ENCODE measurements at regions not wholly inside any gene's neighbourhood (a gene's known extent, or its start where the extent isn't known, plus 50 kb on each side); places are given as distances from the start of the nearest gene placed in this dataset.

- in situ Hi-C loops (cut with MboI; ENCODE audit: low sequenced_read_pairs): no loop called here
These were observed 396.5 kb downstream of the ANXA1 start for GRCh38 chr9:73548201-73548600.

GRCh38 chr9:73549991-73550390 is 398.3 kb downstream of the ANXA1 start:
- in situ Hi-C loops (cut with MboI; ENCODE audit: low sequenced_read_pairs): no loop called here

DNA sequence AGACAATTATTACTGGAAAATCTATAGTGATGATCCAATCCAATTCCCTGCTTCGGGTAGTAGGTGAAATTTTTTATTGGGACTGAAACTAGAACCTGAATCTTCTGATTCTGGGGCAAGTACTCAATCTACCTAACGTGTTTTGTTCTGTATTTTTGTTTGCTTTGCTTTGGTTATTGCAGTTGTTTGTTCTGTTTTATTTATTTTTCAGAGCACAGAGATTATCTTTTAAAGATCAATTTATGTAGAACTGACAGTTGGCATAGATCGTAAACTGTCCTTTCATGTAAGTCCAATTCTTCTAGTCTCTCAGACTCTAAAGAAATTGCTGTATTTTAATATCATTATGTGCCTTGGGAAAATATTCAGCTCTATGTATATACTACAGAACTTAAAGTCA is 401.6 kb downstream of the ANXA1 start:
- in situ Hi-C loops (cut with MboI; ENCODE audit: low sequenced_read_pairs): no loop called here

DNA sequence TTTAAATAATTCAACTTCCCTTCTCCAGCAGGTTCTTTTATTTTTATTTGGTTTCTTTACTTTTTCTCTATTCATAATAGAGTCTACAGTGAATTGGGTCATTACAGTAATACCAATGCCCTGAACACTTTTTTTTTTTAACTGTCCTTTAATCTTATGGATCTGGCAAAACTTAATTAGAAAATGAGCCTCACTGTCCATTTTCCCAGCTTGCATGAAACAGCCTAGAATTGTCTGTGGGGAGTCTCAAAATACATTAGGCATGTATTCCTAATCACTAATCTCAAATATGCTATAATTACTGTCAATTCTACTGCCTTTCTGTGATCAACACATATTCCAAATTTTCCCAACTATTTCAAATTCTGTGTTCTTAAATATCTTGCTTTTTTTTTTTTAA is 406.8 kb downstream of the ANXA1 start:
- in situ Hi-C loops (cut with MboI; ENCODE audit: low sequenced_read_pairs): no loop called here

- in situ Hi-C loops (cut with MboI; ENCODE audit: low sequenced_read_pairs): no loop called here
These were observed 413.4 kb downstream of the ANXA1 start for GRCh38 chr9:73565026-73565425.

DNA sequence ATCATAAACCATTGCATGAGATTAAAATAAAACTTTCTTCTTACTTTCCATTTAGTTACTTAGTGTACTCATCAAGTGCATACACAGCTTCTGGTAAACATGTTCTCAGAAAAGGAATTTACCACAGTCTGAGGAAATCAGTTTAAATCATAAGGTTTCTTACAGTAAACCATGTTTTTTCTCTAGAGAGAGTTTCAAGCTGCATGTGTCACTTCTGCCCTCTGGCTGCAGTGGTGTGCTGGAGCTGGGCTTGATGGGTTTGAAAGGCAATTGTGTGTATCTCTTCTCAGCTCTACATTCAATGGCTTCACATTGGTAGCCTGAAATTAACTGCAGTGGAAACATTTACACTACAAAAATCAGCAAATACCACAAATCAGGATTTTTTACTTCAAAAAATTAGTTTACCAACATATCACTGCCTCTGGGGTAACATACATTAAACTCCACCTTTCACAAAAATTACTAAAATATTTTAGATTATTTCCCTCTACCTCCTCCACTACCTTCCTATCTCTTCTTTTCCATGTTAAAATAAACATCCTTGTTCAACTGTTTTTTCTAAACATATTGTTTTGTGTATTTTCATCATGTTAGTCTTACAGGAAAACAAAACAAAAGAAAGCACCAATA is 414.3 kb downstream of the ANXA1 start:
- in situ Hi-C loops (cut with MboI; ENCODE audit: low sequenced_read_pairs): no loop called here

GRCh38 chr9:73566627-73567026 is 415.0 kb downstream of the ANXA1 start:
- in situ Hi-C loops (cut with MboI; ENCODE audit: low sequenced_read_pairs): no loop called here

GRCh38 chr9:73573235-73573634 is 421.6 kb downstream of the ANXA1 start:
- in situ Hi-C loops (cut with MboI; ENCODE audit: low sequenced_read_pairs): no loop called here

- in situ Hi-C loops (cut with MboI; ENCODE audit: low sequenced_read_pairs): loop anchor here (25.0 kb wide), 1 partner anchor 88 kb away; no protein-coding TSS in a partner anchor
These were observed 423.7 kb downstream of the ANXA1 start for GRCh38 chr9:73575101-73576060.

GRCh38 chr9:73577848-73578247 is 426.2 kb downstream of the ANXA1 start:
- in situ Hi-C loops (cut with MboI; ENCODE audit: low sequenced_read_pairs): loop anchor here (25.0 kb wide), 1 partner anchor 91 kb away; no protein-coding TSS in a partner anchor

DNA sequence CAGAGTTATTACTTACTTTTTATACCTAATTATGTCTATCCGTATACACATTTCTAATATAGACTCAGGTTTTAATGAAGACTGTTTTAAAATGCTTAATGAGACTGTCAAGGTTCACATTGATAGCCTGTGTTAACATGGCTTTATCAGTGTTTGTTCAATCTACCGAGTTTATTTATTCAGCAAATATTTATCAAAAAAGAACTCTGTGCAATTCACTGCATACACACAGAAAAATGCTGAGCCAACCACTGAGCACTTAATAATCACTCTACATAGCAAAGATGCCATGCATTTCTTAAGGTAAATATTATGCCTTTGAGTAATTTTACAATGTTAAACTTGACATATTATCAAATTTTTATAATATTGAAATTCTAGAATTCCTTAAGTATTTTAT is 428.2 kb downstream of the ANXA1 start:
- in situ Hi-C loops (cut with MboI; ENCODE audit: low sequenced_read_pairs): loop anchor here (25.0 kb wide), 1 partner anchor 93 kb away; no protein-coding TSS in a partner anchor

DNA sequence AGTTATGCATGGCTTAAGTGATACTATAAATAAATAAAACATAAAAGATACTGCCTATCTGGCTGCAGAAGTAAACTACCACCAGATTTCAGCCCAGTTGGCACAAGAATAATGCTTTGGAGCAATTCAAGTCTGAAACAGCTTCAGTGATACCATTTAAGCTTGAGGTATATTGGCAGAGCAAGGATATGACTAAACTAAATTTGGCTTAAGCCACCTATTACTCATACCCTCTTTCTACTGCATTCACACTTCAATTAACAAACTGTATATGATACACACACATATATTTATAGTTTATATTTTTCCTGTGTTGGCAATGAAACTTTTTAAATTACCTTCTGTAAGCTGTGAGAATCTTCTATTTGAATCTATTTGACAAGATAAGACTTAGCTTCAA is 431.9 kb downstream of the ANXA1 start:
- in situ Hi-C loops (cut with MboI; ENCODE audit: low sequenced_read_pairs): loop anchor here (25.0 kb wide), 1 partner anchor 96 kb away; no protein-coding TSS in a partner anchor

GRCh38 chr9:73595036-73595545 is 443.4 kb downstream of the ANXA1 start:
- in situ Hi-C loops (cut with MboI; ENCODE audit: low sequenced_read_pairs): loop anchor here (25.0 kb wide), 1 partner anchor 108 kb away; no protein-coding TSS in a partner anchor

DNA sequence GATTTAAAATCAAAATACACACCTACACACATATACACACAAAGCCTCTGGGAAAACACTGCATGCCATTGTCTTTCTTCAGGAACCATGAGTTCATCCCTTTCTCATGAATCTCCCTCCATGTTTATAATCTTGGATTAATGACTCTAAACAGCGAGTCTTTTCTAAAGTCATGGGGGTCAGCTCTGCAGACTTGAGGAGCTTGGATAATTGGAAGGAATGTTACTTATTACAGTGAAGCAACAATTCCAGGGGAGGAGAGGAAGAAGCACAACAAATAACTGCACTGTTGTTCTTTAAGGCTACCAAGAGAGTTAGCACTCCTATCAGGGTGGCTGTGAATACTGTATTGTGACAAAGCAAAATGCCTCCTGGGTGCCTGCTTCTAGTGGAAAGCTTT is 444.7 kb downstream of the ANXA1 start:
- in situ Hi-C loops (cut with MboI; ENCODE audit: low sequenced_read_pairs): loop anchor here (25.0 kb wide), 1 partner anchor 109 kb away; no protein-coding TSS in a partner anchor

DNA sequence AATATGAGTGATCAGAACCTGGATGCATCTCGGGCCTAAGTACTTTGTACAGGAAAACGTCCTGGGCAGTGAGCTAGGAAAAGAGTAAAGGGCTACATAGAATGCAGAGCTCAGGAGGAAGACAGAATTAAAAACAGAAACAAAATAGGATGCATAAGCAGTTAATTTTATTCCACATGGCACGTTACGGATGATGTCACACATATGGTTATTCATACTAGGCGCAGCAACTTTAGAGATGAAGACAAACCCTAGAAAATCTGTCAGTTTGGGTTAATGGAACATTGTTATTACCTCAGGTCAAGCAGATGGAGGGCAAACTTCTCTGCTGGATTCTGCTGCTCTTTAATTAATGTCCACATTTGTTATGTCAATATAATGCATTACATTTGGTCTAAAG is 445.4 kb downstream of the ANXA1 start:
- in situ Hi-C loops (cut with MboI; ENCODE audit: low sequenced_read_pairs): loop anchor here (25.0 kb wide), 1 partner anchor 110 kb away; no protein-coding TSS in a partner anchor

GRCh38 chr9:73597771-73598170 is 446.1 kb downstream of the ANXA1 start:
- in situ Hi-C loops (cut with MboI; ENCODE audit: low sequenced_read_pairs): loop anchor here (25.0 kb wide), 1 partner anchor 110 kb away; no protein-coding TSS in a partner anchor

DNA sequence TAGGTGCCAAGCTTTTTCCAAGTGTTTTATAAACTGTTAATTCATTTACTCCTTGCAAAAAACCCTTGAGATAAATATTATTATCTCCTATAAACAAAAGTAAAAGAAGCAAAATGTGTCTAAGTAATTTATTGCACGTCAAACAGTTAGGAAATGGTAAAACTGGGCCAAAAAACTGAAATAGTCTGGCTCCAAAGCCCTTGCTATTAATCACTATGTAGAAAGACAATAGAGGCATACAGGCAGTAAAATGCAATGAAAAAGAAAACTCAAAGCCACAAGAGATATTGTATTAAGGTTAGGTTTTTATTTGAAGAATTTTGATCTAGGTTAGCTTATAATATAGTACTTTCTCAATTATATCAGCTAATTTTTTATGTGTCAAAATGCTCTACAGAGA is 457.7 kb downstream of the ANXA1 start:
- in situ Hi-C loops (cut with MboI; ENCODE audit: low sequenced_read_pairs): no loop called here

GRCh38 chr9:73611032-73611431 is 459.4 kb downstream of the ANXA1 start:
- in situ Hi-C loops (cut with MboI; ENCODE audit: low sequenced_read_pairs): no loop called here

DNA sequence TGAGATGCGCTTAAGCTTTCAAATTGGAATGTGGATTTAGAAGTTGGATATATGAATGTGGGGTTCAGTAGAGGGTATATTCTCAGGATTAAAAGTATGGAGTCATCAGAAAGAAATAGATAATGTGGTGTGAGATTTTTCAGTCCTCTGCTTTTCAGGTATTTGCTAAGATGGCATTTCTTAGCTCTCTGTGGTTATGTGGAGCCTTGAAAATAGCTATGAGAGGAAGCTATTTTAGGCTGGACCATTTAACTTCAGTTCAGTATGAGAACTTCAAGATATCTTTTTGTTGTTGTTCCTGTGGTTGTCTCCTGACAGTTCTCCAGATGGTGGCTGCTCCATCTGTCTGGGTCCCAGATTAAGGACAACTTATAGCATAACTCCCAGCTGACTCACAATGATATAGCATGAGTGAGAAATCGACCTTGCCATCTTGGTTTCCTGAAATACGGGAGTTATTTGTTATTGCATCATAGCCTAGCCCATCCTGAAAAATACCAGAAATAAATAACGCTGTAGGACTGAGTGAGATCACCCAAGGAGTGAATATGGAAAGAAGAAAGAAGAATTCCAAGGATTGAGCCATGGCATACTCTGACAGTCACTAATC is 461.5 kb downstream of the ANXA1 start:
- in situ Hi-C loops (cut with MboI; ENCODE audit: low sequenced_read_pairs): no loop called here

DNA sequence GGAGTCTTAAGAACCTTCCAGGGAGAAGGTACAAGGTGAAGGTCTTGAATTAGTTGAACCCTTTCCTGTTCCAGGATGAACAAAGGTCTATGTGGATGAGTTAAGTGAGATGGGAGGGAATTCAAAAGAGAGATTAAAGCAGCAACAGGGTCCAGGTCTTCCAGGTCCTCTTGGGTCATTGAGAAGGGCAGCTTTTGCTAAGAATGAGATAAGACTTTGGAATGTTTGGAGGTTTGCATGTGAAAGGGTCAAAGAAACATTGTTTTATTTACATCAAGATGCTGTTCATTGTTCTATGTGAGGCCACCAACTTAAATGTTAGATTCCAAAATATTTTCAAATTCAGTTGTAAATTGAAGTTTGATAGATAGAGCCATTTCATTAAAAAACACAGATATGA is 463.9 kb downstream of the ANXA1 start:
- in situ Hi-C loops (cut with MboI; ENCODE audit: low sequenced_read_pairs): no loop called here

- in situ Hi-C loops (cut with MboI; ENCODE audit: low sequenced_read_pairs): no loop called here
These were observed 465.9 kb downstream of the ANXA1 start for GRCh38 chr9:73617586-73617985.
